ENCODE measurements at regions not wholly inside any gene's neighbourhood (a gene's known extent, or its start where the extent isn't known, plus 50 kb on each side); places are given as distances from the start of the nearest gene placed in this dataset.
"Not testable (repeated sequence)": the region's sequence is repeated elsewhere in the genome, so short reads cannot be mapped to it uniquely, and the experiment has no call there.

DNA sequence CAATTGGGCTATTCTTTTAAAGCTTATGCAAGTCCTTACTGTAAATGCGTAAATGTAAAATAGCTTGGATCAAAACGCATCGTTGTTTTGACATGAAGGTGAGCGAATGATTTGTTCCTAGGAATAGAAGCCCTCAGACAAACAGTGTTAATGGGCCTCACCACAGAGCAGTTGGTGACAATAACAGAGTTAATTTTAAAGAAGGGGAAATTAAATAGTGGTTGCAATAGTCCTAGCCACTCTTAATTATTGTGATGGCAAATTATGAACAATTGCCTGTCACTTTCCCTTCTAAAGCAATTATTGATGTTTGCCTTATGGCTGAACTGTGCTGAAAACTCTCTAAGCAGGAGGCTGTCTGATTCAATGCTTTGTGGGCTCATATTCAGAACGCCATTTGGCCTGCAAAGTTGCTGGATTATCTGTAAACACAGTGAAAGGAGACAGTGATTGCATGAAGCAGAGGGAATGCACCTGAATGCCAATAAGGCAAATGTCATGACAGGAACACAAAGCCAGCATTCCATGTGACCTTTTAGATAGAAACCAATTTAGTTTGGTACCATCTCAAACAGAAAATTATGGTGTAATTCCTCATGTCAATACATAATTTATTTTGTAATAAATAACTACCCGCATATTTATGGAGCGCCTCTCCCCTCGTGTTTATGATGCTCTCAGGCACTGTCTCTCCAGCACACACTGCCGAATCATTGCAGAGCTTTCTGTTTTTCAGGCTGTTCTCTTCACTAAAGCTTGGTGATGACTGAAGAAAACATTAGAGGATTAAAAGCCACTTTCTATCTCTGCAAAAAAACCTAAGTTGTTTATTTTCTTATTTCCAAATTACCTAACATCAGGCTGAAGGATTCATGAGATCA, 387.5 kb downstream of the HACE1 start:
- Mint-ChIP-seq H3K9me3 (no peaks in the 10 kb centered on the region), H3K4me3 (no peak overlapping the region), H3K27ac (no peak overlapping the region), H3K27me3 (no peaks in the 10 kb centered on the region), H3K36me3 (no peaks in the 10 kb centered on the region), H3K4me1 (ENCODE audit: low read depth) (no peaks in the 10 kb centered on the region)
- no peak for DNase-seq
- intact Hi-C loops (cut with micrococcal nuclease): no loop called here
- ChIA-PET POLR2A (no interaction called here), CTCF (no interaction called here)

DNA sequence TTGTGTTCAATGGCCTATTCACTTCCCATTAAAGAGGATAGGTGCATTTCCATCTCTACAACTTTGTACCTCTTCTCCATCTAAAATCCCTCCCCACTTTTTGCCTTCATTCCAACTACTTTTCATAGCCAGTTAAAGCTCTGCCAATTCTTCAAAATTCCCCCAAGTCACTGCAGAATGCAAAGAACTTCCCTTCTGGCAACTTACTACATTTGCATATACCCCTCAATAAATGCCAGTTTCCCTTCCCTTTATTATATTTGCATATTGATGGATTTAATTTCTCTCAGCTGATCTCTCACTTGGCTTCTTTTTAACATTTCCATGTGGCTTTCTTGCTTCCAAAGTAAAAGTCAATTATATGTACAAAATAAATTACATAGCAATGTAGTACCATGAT, 393.4 kb downstream of the HACE1 start:
- intact Hi-C loops (cut with micrococcal nuclease): no loop called here
- Mint-ChIP-seq H3K27ac (no peak overlapping the region), H3K9me3 (no peaks in the 10 kb centered on the region), H3K27me3 (no peaks in the 10 kb centered on the region), H3K4me1 (ENCODE audit: low read depth) (no peaks in the 10 kb centered on the region), H3K4me3 (no peak overlapping the region), H3K36me3 (no peaks in the 10 kb centered on the region)
- DNase-seq: no peak
- ChIA-PET POLR2A (no interaction called here), CTCF (no interaction called here)

DNA sequence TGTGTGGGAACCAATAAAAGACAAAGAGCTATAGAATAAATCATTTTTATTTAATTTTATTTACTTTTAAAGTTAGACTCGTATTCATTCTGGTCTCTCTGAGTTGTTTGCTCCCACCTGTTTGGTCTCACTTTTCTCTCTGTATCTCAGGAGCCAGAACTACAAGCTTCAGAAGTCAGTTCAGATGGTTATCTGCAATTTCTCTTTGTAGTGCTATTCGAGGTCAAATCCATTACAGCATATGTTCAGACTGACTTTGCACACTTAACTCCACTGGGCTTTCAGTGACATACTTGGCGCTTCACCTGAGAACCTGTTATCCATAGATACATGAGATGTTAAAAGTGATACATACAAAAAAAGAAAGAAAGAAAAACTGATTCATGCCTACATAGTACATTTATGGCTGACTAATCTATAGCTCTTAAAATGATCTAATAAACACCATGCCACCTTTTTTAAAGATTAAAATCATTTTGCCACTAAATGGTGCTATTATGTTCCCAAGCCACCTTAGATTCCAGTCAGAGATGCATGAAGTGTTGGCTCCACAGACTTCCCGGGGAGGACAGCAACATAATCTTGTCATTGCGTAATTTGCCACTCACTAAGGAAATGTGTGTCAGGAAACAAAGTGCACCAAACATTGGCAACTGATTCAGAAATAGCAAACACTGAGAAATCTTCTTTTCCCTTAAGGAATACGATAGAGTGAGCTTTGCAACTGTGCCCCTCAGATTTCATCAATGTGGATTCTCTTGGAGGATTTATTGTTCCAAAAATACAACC, 396.7 kb downstream of the HACE1 start:
- no peaks in the 10 kb centered on the region for H3K36me3 Mint-ChIP-seq
- ChIA-PET POLR2A (no interaction called here), CTCF (no interaction called here)
- DNase-seq: no peak
- no peak overlapping the region for H3K4me3 Mint-ChIP-seq
- H3K4me1 Mint-ChIP-seq (ENCODE audit: low read depth): no peaks in the 10 kb centered on the region
- H3K27me3 Mint-ChIP-seq: no peaks in the 10 kb centered on the region
- no peaks in the 10 kb centered on the region for H3K9me3 Mint-ChIP-seq
- no peak overlapping the region for H3K27ac Mint-ChIP-seq
- intact Hi-C loops (cut with micrococcal nuclease): no loop called here

DNA sequence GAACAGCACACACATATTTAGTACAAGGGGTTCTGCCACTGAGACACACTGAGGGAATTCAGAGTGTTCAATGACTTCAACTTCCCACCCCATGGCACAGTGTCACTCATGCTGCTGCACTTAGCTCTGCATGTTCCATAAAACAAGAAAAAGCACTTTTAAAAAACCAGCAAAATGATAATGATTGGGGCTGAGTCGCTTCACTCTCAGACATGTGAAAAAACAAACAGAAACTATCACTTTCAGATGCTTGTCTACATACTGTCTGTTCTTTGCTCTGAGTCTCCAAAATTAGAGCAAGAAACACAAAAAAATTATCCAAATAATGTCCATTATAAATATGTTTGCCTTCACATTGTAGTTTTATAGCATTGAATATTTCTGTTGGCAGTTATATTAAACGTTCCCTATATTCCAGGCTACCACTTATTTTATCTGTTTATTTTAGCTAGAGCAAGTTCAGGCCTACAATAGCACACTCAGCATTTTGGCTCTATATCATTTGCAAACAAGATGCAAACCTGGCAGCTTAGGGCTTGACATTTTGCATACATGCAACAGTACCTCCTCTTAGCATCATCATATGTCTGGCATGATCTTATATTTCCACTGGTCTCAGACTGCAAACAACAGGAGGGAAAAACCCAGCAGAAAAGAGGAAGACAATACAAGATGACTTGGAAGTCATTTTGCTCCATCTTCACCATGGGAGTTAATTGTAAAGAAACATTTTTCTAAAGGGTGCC, 398.8 kb downstream of the HACE1 start:
- CTCF ChIA-PET: no interaction called here
- no peaks in the 10 kb centered on the region for H3K4me1 Mint-ChIP-seq (ENCODE audit: low read depth)
- no peaks in the 10 kb centered on the region for H3K9me3 Mint-ChIP-seq
- POLR2A ChIA-PET: no interaction called here
- no peak overlapping the region for H3K27ac Mint-ChIP-seq
- H3K27me3 Mint-ChIP-seq: no peaks in the 10 kb centered on the region
- no peak for DNase-seq
- intact Hi-C loops (cut with micrococcal nuclease): no loop called here
- H3K4me3 Mint-ChIP-seq: no peak overlapping the region
- H3K36me3 Mint-ChIP-seq: no peaks in the 10 kb centered on the region

DNA sequence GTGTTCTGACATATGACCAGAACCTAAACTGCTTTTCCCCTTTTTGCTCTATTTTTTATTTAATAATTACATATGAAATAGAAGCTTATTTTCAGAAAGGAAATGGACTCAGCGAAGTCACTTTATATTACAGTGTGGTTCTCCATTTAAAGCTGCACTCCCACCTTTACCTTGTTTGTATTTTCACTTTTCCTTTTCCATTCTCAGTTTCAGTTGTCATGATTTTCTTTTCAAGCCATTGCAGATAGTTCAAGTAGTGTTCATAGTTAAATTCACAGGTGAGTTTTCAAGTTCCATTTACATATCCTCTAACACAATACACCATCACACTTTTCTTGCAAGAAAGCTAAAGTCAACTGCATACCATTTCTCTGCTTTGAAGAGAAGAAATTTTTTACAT, 400.2 kb downstream of the HACE1 start:
- ChIA-PET POLR2A (no interaction called here), CTCF (no interaction called here)
- Mint-ChIP-seq H3K36me3 (no peaks in the 10 kb centered on the region), H3K4me3 (no peak overlapping the region), H3K27ac (no peak overlapping the region), H3K9me3 (no peaks in the 10 kb centered on the region), H3K27me3 (no peaks in the 10 kb centered on the region), H3K4me1 (ENCODE audit: low read depth) (no peaks in the 10 kb centered on the region)
- no peak for DNase-seq
- intact Hi-C loops (cut with micrococcal nuclease): no loop called here

DNA sequence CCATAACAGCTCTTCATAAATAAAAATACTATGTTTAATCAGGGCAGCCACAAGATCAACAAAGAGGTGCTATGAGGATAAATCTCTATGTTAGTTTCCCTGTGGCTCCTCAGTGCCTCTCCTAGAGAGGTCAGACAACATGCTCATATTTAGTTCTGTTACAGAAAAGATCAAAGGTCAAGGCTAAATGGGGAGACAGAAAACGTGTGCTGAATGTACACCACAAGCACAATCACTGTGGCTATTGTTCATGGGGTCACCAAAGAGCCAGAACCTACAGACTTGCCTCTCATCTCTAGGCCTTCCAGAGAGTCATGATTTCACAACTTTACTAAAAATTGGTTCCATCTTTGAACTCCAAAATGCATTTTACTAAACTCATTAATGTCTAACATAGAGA, 409.8 kb downstream of the HACE1 start:
- Mint-ChIP-seq H3K36me3 (no peaks in the 10 kb centered on the region), H3K4me1 (ENCODE audit: low read depth) (no peaks in the 10 kb centered on the region), H3K27me3 (no peaks in the 10 kb centered on the region), H3K4me3 (no peak overlapping the region), H3K27ac (no peak overlapping the region), H3K9me3 (peaks cover 3% of the 10 kb centered on the region)
- intact Hi-C loops (cut with micrococcal nuclease): no loop called here
- ChIA-PET POLR2A (no interaction called here), CTCF (no interaction called here)
- DNase-seq: no peak

DNA sequence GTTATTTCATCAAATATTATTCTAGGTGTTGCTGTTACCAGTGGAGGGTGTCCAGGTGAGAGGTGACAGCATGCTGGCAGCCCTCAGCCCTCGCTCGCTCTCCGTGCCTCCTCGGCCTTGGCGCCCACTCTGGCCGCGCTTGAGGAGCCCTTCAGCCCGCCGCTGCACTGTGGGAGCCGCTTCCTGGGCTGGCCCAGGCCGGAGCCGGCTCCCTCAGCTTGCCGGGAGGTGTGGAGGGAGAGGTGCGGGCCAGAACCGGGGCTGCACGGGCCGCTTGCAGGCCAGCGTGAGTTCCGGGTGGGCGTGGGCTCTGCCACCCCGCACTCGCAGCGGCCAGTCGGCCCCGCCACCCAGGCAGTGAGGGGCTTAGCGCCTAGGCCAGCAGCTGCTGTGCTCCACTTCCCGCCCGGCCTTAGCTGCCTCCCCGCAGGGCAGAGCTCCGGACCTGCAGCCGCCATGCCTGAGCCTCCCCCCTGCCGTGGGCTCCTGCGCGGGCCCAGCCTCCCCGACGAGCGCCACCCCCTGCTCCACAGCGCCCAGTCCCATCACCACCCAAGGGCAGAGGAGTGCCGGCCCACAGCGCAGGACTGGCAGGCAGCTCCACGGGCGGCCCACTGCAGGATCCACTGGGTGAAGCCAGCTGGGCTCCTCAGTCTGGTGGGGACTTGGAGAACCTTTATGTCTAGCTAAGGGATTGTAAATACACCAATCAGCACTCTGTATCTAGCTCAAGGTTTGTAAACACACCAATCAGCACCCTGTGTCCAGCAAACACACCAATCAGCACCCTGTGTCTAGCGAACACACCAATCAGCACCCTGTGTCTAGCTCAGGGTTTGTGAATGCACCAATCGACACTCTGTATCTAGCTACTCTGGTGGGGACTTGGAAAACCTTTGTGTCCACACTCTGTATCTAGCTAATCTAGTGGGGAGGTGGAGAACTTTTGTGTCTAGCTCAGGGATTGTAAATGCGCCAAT, 413.3 kb downstream of the HACE1 start:
- H3K27me3 Mint-ChIP-seq; POLR2A ChIA-PET; H3K27ac Mint-ChIP-seq; intact Hi-C loops (cut with micrococcal nuclease); H3K36me3 Mint-ChIP-seq; H3K4me1 Mint-ChIP-seq (ENCODE audit: low read depth); H3K4me3 Mint-ChIP-seq; H3K9me3 Mint-ChIP-seq; DNase-seq; CTCF ChIA-PET: not testable (repeated sequence)

DNA sequence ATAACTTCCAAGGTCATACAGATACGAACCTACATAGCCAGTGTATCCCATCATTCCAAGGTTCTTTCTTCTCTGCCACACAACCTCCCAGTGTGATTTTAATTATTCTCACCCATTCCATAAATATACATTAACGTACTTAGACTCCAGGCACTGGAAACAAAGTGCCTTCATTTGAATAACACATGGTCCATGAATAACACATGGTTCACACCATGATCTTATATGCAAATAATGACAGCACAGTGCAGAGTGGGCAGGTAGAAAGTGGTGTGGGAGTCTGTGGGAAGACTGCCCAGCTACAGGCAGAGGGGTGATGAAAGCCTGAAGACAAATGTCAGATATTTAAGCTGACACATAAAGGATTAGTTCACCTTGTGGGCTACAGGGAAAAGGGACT, 425.2 kb downstream of the HACE1 start:
- Mint-ChIP-seq H3K9me3 (peaks cover 1% of the 10 kb centered on the region), H3K36me3 (no peaks in the 10 kb centered on the region), H3K4me1 (ENCODE audit: low read depth) (no peaks in the 10 kb centered on the region), H3K27ac (no peak overlapping the region), H3K4me3 (no peak overlapping the region), H3K27me3 (peaks cover 1% of the 10 kb centered on the region)
- DNase-seq: no peak
- CTCF ChIA-PET: no interaction called here
- POLR2A ChIA-PET: no interaction called here
- intact Hi-C loops (cut with micrococcal nuclease): no loop called here

DNA sequence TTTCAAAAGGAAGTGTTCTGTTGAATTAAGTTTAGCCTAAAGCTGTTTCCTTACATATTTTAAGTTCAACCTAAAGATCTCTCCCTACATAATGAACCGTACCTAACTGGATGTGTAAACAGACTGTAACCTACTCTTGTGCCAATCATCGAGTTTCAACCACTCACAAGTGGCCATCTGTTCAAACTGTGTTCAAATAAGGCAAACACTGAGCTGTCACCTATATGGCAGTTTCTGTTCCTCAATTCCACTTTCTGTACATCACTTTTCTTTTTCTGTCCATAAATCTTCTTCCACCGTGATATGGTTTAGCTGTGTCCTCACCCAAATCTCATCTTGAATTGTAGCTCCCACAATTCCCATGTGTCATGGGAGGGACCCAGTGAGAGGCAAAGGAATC, 428.6 kb downstream of the HACE1 start:
- intact Hi-C loops (cut with micrococcal nuclease): no loop called here
- no peak overlapping the region for H3K4me3 Mint-ChIP-seq
- H3K27ac Mint-ChIP-seq: no peak overlapping the region
- no peak for DNase-seq
- ChIA-PET CTCF (no interaction called here), POLR2A (no interaction called here)
- H3K27me3 Mint-ChIP-seq: peaks cover 4% of the 10 kb centered on the region
- H3K9me3 Mint-ChIP-seq: peaks cover 4% of the 10 kb centered on the region
- no peaks in the 10 kb centered on the region for H3K36me3 Mint-ChIP-seq
- H3K4me1 Mint-ChIP-seq (ENCODE audit: low read depth): no peaks in the 10 kb centered on the region

DNA sequence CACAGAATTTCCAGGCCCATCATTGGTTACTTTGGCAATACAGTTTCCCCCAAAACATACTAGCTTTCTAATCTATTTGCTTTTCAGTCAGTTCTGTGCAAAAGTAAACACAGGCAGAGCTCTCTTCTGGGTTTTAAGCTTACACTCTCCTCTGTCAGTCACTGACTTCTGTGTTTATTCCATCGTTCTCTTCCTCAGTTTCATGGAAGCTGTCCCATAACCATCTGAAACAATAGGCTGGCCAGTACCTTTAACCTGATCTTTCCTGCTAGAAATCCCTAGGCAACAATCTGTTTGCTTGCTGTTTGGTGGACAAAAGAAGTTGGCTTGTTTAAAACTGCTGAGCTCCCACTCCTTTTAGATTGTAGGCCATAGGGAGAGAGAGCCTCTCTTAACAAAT, 431.5 kb downstream of the HACE1 start:
- Mint-ChIP-seq H3K27ac (no peak overlapping the region), H3K27me3 (peaks cover 4% of the 10 kb centered on the region), H3K4me1 (ENCODE audit: low read depth) (no peaks in the 10 kb centered on the region), H3K36me3 (no peaks in the 10 kb centered on the region), H3K4me3 (no peak overlapping the region), H3K9me3 (peaks cover 14% of the 10 kb centered on the region)
- intact Hi-C loops (cut with micrococcal nuclease): no loop called here
- CTCF ChIA-PET: interaction anchor here (1.0 kb wide), 1 partner anchor 288 kb away, joined by 3 read pairs; no protein-coding TSS in a partner anchor
- POLR2A ChIA-PET: no interaction called here
- DNase-seq: no peak

DNA sequence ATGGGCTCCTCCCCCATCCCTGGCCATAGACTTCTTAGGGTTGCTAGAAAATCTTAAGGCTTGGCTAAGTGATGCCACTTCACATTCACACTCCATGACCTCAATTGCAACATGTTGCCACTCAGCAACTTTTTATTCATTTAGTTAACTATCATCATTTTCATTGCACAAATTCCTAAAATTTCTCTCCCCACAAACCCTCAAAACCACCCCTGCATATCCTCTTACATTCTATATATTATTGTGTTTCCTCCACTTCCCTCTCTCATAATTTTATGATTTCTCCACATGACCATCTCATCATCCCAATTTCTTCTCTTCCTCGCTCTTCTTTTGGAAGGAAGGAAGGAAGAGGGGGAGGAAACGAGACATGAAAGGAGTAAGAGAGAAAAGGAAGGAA, 436.0 kb downstream of the HACE1 start:
- Mint-ChIP-seq H3K36me3 (no peaks in the 10 kb centered on the region), H3K27me3 (peaks cover 2% of the 10 kb centered on the region), H3K9me3 (peaks cover 15% of the 10 kb centered on the region), H3K27ac (no peak overlapping the region), H3K4me3 (no peak overlapping the region), H3K4me1 (ENCODE audit: low read depth) (no peaks in the 10 kb centered on the region)
- intact Hi-C loops (cut with micrococcal nuclease): no loop called here
- DNase-seq: no peak
- ChIA-PET POLR2A (no interaction called here), CTCF (no interaction called here)

DNA sequence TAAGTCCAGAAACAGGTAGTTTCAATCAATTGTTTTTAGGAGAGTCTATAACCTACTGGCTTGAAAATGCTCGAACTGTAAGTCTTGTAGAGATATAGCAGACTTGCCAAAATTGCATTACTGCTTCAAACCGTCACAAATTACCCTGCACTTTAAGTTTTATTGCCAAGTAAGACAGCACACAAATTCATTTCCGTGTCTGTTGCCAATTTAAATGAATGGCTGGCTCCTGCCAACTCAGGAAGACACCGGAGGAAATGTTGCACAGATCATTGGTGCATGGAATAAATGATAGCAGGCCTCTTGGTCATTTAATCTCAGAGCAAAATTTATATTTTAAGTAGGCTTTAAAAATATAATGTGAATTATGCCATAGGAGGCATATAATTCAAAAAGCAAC, 438.1 kb downstream of the HACE1 start:
- CTCF ChIA-PET: no interaction called here
- POLR2A ChIA-PET: no interaction called here
- H3K27me3 Mint-ChIP-seq: no peaks in the 10 kb centered on the region
- H3K27ac Mint-ChIP-seq: no peak overlapping the region
- intact Hi-C loops (cut with micrococcal nuclease): no loop called here
- H3K4me1 Mint-ChIP-seq (ENCODE audit: low read depth): no peaks in the 10 kb centered on the region
- H3K36me3 Mint-ChIP-seq: no peaks in the 10 kb centered on the region
- DNase-seq: no peak
- H3K4me3 Mint-ChIP-seq: no peak overlapping the region
- peaks cover 13% of the 10 kb centered on the region for H3K9me3 Mint-ChIP-seq
